Neuronal stem cell (in vitro differentiated cells): ENCODE measurements at regions not wholly inside any gene's neighbourhood (a gene's known extent, or its start where the extent isn't known, plus 50 kb on each side); places are given as distances from the start of the nearest gene placed in this dataset.

Source experiments
- DNase-seq: peaks from one replicate; pipeline ENCODE4 v3.0.0-alpha.2; 2013; ENCODE audit warnings: low spot score
- H2AFZ ChIP-seq: one replicate; pipeline ENCODE4 v1.6.1; 2013; ENCODE audit warnings: mild to moderate bottlenecking, low read length, inconsistent platforms
- H2AK5ac ChIP-seq: 2 replicates; pipeline ENCODE4 v1.6.1; 2013; ENCODE audit warnings: low read depth, mild to moderate bottlenecking, inconsistent platforms, low read length, moderate library complexity, mixed read lengths
- H2BK120ac ChIP-seq: 2 replicates; pipeline ENCODE4 v1.6.1; 2013; ENCODE audit warnings: low read depth, mild to moderate bottlenecking, inconsistent platforms, low read length, moderate library complexity, mixed read lengths
- H2BK12ac ChIP-seq: one replicate; pipeline ENCODE4 v1.6.1; 2013; ENCODE audit warnings: low read length, inconsistent platforms
- H2BK15ac ChIP-seq: 2 replicates; pipeline ENCODE4 v1.6.1; 2013; ENCODE audit warnings: mild to moderate bottlenecking, low read length, inconsistent platforms, mixed read lengths
- H2BK5ac ChIP-seq: one replicate; pipeline ENCODE4 v1.6.1; 2013; ENCODE audit warnings: inconsistent platforms, mild to moderate bottlenecking, low read length, moderate library complexity
- H3K14ac ChIP-seq: one replicate; pipeline ENCODE4 v1.6.1; 2013; ENCODE audit warnings: low read length, inconsistent platforms
- H3K18ac ChIP-seq: 2 replicates; pipeline ENCODE4 v1.6.1; 2013; ENCODE audit warnings: low read length, inconsistent platforms
- H3K23ac ChIP-seq: 2 replicates; pipeline ENCODE4 v1.6.1; 2013; ENCODE audit warnings: low read depth, mild to moderate bottlenecking, mixed read lengths, low read length, inconsistent platforms; ENCODE audit not compliant: poor library complexity
- H3K27ac ChIP-seq: replicated peaks from 3 replicates; pipeline ENCODE4 v1.5.1; 2013; ENCODE audit warnings: low read length, inconsistent platforms
- H3K27me3 ChIP-seq, 3 experiments: 2 replicates each; pipeline ENCODE4 v1.6.1; 2013; ENCODE audit warnings: low read length in 3 of 3, mild to moderate bottlenecking in 2 of 3, inconsistent platforms in 1 of 3, low read depth in 1 of 3, mixed read lengths in 1 of 3, moderate library complexity in 1 of 3; ENCODE audit not compliant: control insufficient read depth in 3 of 3, insufficient read depth in 3 of 3
- H3K36me3 ChIP-seq, 2 donors: replicated peaks in 1 of 2; 2 replicates each; pipeline ENCODE4 v1.6.1; 2013; ENCODE audit warnings: low read length in 2 of 2; ENCODE audit not compliant: control insufficient read depth in 2 of 2, insufficient read depth in 2 of 2
- H3K4ac ChIP-seq: 2 replicates; pipeline ENCODE4 v1.6.1; 2013; ENCODE audit warnings: inconsistent platforms, mild to moderate bottlenecking, low read length, moderate library complexity
- H3K4me1 ChIP-seq, 2 donors: 1 replicate in 1 of 2; 2 replicates in 1 of 2; pipeline ENCODE4 v1.6.1; 2013; ENCODE audit warnings: low read length in 2 of 2, low read depth in 1 of 2; ENCODE audit not compliant: control insufficient read depth in 2 of 2, insufficient read depth in 1 of 2
- H3K4me2 ChIP-seq: one replicate; pipeline ENCODE4 v1.6.1; 2013; ENCODE audit warnings: mild to moderate bottlenecking, low read length, inconsistent platforms; ENCODE audit not compliant: insufficient read depth, poor library complexity, severe bottlenecking
- H3K4me3 ChIP-seq, 2 donors: 2 replicates each; pipeline ENCODE4 v1.5.1; 2013; ENCODE audit warnings: low read length in 2 of 2, mild to moderate bottlenecking in 2 of 2, inconsistent platforms in 1 of 2, moderate library complexity in 1 of 2
- H3K79me1 ChIP-seq: one replicate; pipeline ENCODE4 v1.6.1; 2013; ENCODE audit warnings: low read depth, mild to moderate bottlenecking, inconsistent platforms, low read length, moderate library complexity
- H3K9ac ChIP-seq: one replicate; pipeline ENCODE4 v1.6.1; 2013; ENCODE audit warnings: mild to moderate bottlenecking, low read depth, low read length, inconsistent platforms; ENCODE audit not compliant: poor library complexity
- H3K9me3 ChIP-seq, 2 donors: replicated peaks in 1 of 2; 2 replicates each; pipeline versions ENCODE3 to v1.6.1; 2013; ENCODE audit warnings: low read length in 2 of 2, mild to moderate bottlenecking in 2 of 2, inconsistent platforms in 1 of 2, low read depth in 1 of 2, mixed read lengths in 1 of 2, moderate library complexity in 1 of 2; ENCODE audit not compliant: control insufficient read depth in 2 of 2, insufficient read depth in 1 of 2
- H4K8ac ChIP-seq: one replicate; pipeline ENCODE4 v1.6.1; 2013; ENCODE audit warnings: low read depth, mild to moderate bottlenecking, inconsistent platforms, low read length, moderate library complexity
- H4K91ac ChIP-seq: one replicate; pipeline ENCODE4 v1.6.1; 2013; ENCODE audit warnings: low read length, low read depth, mild to moderate bottlenecking, inconsistent platforms; ENCODE audit not compliant: poor library complexity
- WGBS, 2 donors: extraction: QIAGEN DNeasy Blood & Tissue Kit; methylation state at CpG; one replicate each; pipeline ENCODE4 v1.1.7; 2013; ENCODE audit warnings: missing lambda C conversion rate in 2 of 2, mixed read lengths in 1 of 2; ENCODE audit not compliant: insufficient read length in 2 of 2, insufficient replicate concordance in 1 of 2; ENCODE audit errors: extremely low coverage in 2 of 2; 5-methylcytosine and 5-hydroxymethylcytosine counted together

DNA sequence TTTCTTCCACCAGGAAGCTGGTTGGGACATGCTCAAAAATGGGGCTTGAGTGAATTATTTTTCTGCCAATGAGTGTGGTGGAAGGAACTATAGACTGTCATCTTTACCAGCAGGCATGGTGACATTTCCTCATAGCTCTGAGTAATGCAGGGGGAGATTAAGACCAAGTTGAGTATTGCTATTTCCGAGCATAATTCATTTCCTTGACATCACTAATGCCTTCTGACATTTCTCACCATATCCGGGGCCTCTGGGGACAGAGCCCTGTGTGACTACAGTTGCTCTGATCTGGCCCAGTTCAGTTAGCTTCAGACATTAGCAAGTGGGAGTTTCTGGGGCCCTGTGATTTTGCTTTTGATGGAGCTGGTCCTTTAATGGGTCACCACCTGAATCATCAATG lies 410.4 kb downstream of the MEIS1 start:
- no peak overlapping the region for H2BK5ac ChIP-seq
- no peaks in the 10 kb centered on the region for H3K36me3 ChIP-seq
- H4K91ac ChIP-seq: no peak overlapping the region
- no peaks in the 10 kb centered on the region for H3K4me1 ChIP-seq
- WGBS, 2 donors: no CpG with 5 or more reads among the region's 2 CpGs
- H3K9ac ChIP-seq: no peak overlapping the region
- H3K4ac ChIP-seq: no peak overlapping the region
- no peaks in the 10 kb centered on the region for H3K27me3 ChIP-seq
- H2BK15ac ChIP-seq: no peak overlapping the region
- no peak overlapping the region for H3K27ac ChIP-seq
- no peak overlapping the region for H4K8ac ChIP-seq
- H3K23ac ChIP-seq: no peak overlapping the region
- H3K4me3 ChIP-seq: no peak overlapping the region
- H3K79me1 ChIP-seq: no peaks in the 10 kb centered on the region
- no peak overlapping the region for H3K18ac ChIP-seq
- no peak overlapping the region for H2BK120ac ChIP-seq
- no peak overlapping the region for H3K14ac ChIP-seq
- no peaks in the 10 kb centered on the region for H3K9me3 ChIP-seq
- H2AK5ac ChIP-seq: no peak overlapping the region
- H2BK12ac ChIP-seq: no peak overlapping the region
- no peak for DNase-seq
- H3K4me2 ChIP-seq: no peak overlapping the region
- H2AFZ ChIP-seq: no peak overlapping the region

GRCh38 chr2:66846887-66847286 lies 412.0 kb downstream of the MEIS1 start:
- H3K4me2 ChIP-seq: no peak overlapping the region
- H3K9ac ChIP-seq: no peak overlapping the region
- H3K4me1 ChIP-seq: no peaks in the 10 kb centered on the region
- no peaks in the 10 kb centered on the region for H3K9me3 ChIP-seq
- H4K91ac ChIP-seq: no peak overlapping the region
- H3K36me3 ChIP-seq: no peaks in the 10 kb centered on the region
- H4K8ac ChIP-seq: no peak overlapping the region
- no peak for DNase-seq
- no peak overlapping the region for H2AFZ ChIP-seq
- no peak overlapping the region for H2BK15ac ChIP-seq
- H3K79me1 ChIP-seq: no peaks in the 10 kb centered on the region
- H2BK120ac ChIP-seq: no peak overlapping the region
- no CpG with 5 or more reads among the region's 2 CpGs for WGBS, 2 donors
- no peak overlapping the region for H3K27ac ChIP-seq
- no peak overlapping the region for H3K23ac ChIP-seq
- no peak overlapping the region for H2BK12ac ChIP-seq
- H3K4me3 ChIP-seq: no peak overlapping the region
- no peak overlapping the region for H2BK5ac ChIP-seq
- H3K14ac ChIP-seq: no peak overlapping the region
- H2AK5ac ChIP-seq: no peak overlapping the region
- no peaks in the 10 kb centered on the region for H3K27me3 ChIP-seq
- no peak overlapping the region for H3K4ac ChIP-seq
- no peak overlapping the region for H3K18ac ChIP-seq

- DNase-seq: no peak
- H3K23ac ChIP-seq: no peak overlapping the region
- no peak overlapping the region for H3K14ac ChIP-seq
- no peak overlapping the region for H3K4me3 ChIP-seq
- H3K9ac ChIP-seq: no peak overlapping the region
- no peak overlapping the region for H3K4ac ChIP-seq
- H3K36me3 ChIP-seq: no peaks in the 10 kb centered on the region
- no peak overlapping the region for H2BK120ac ChIP-seq
- H3K79me1 ChIP-seq: no peaks in the 10 kb centered on the region
- no peak overlapping the region for H3K27ac ChIP-seq
- H3K4me2 ChIP-seq: no peak overlapping the region
- H3K4me1 ChIP-seq: no peaks in the 10 kb centered on the region
- H2BK5ac ChIP-seq: no peak overlapping the region
- no peak overlapping the region for H2BK12ac ChIP-seq
- no peaks in the 10 kb centered on the region for H3K9me3 ChIP-seq
- H4K8ac ChIP-seq: no peak overlapping the region
- no peak overlapping the region for H4K91ac ChIP-seq
- no peak overlapping the region for H3K18ac ChIP-seq
- no CpG with 5 or more reads among the region's 9 CpGs for WGBS, 2 donors
- H3K27me3 ChIP-seq: no peaks in the 10 kb centered on the region
- no peak overlapping the region for H2BK15ac ChIP-seq
- H2AFZ ChIP-seq: no peak overlapping the region
- H2AK5ac ChIP-seq: no peak overlapping the region
These were observed 414.3 kb downstream of the MEIS1 start for GRCh38 chr2:66849153-66849755.

- Histone ChIP-seq H4K8ac (no peak overlapping the region), H3K9me3 (no peaks in the 10 kb centered on the region), H3K27ac (no peak overlapping the region), H3K27me3 (no peaks in the 10 kb centered on the region), H3K4ac (no peak overlapping the region), H2BK120ac (no peak overlapping the region), H4K91ac (no peak overlapping the region), H2AK5ac (no peak overlapping the region), H2AFZ (no peak overlapping the region), H2BK5ac (no peak overlapping the region), H3K4me1 (no peaks in the 10 kb centered on the region), H3K4me2 (no peak overlapping the region), H2BK12ac (no peak overlapping the region), H3K9ac (no peak overlapping the region), H3K14ac (no peak overlapping the region), H3K18ac (no peak overlapping the region), H3K4me3 (no peak overlapping the region), H3K36me3 (no peaks in the 10 kb centered on the region), H3K23ac (no peak overlapping the region), H2BK15ac (no peak overlapping the region), H3K79me1 (no peaks in the 10 kb centered on the region)
- DNase-seq: no peak
- no CpG with 5 or more reads among the region's 10 CpGs for WGBS, 2 donors
These were observed 415.5 kb downstream of the MEIS1 start for GRCh38 chr2:66850376-66850775.
